KBM-7 (cell line): ENCODE measurements at regions not wholly inside any gene's neighbourhood (a gene's known extent, or its start where the extent isn't known, plus 50 kb on each side); places are given as distances from the start of the nearest gene placed in this dataset.

Experiments
- DNase-seq: peaks from one replicate; pipeline ENCODE4 v3.0.0-alpha.2; 2015
- in situ Hi-C: fragments of 300-500 bp; cut with MboI; formaldehyde crosslinking; loops from 2 replicates; pipeline ENCODE4 v1.14.3; 2020; ENCODE audit warnings: low sequenced_read_pairs, low pct_unique_long_range_greater_than_20kb, mixed read lengths

DNA sequence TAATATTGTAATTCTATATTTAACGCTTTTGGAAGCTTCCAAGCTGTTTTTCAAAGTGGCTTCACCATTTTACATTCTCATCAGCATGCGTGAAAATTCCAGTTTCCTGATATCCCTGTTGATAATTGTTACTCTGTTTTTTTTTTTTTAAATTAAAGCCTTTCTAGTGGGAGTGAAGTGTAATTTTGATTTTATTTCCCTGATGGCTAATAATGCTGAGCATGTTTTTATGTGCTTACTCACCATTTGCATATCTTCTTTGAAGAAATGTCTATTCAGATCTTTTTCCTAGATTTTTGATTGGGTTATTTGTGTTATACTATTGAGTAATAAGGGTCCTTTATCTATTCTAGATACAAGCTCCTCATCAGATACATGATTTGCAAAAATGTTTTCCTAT is 382.8 kb upstream of the HS6ST1 start:
- no peak for DNase-seq
- in situ Hi-C loops: no loop called here

DNA sequence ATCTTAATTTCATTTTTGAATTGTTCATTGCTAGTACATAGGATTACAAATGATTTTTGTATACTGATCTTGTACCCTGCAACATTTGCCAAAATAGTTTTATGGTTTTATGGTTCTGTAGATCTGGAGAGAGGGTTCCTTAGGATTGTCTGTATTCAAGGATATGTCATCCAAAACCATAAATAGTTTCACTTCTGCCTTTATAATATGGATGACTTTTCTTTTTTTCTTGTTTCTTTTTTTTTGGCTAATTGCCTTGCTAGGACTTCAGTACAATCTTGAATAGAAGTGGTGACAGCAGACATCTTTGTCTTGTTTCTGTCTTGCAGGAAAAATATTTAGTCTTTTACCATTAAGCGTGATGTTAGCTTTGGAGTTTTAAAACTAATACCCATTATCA is 383.9 kb upstream of the HS6ST1 start:
- DNase-seq: no peak
- in situ Hi-C loops: no loop called here

- no peak for DNase-seq
- in situ Hi-C loops: no loop called here
Observed at GRCh38 chr2:128708106-128708816, 389.6 kb upstream of the HS6ST1 start.

- in situ Hi-C loops: no loop called here
- no peak for DNase-seq
Observed at GRCh38 chr2:128710242-128710641, 391.6 kb upstream of the HS6ST1 start.

DNA sequence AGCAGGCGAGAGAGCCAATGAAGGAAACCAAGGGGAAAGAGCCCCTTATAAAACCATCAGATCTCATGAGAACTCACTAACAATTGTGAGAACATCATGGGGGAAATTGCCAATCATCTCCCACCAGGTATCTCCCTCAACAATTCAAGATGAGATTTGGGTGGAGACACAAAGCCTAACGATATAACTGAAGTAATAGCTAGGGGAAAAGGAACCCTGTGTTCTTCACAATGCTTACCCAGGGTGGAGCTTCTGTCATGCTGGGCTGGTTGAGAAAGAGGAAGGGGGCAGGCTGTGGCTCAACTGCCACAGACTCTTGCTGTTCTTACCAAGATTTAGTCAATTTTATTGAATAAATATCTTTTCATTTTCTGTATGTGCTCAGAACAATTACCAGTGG is 392.1 kb upstream of the HS6ST1 start:
- DNase-seq: peak; percentile 63
- in situ Hi-C loops: no loop called here

GRCh38 chr2:128714285-128714684 is 395.6 kb upstream of the HS6ST1 start:
- DNase-seq: peak; percentile 68
- in situ Hi-C loops: no loop called here

DNA sequence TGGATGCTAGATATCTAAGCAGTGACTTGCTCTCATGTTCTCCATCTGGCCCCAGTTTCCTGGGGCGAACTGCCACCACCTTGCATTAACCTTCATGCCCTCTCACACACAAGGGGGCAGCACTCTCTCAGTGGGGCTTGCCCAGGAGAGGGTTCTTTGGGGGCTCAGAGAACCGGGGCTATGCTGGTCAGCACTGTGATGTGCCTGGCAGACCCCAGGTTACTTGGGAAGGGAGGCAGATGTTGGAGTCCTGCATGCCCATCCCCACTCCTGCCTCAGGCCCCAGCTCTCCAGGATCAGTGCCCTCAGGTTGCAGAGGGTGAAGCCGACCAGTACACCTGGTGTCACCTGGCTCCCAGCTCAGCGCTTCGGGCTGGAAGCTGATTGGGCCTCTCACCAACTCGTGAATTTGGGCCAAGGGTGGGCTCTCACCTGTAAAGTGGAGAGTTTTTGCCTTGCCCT is 396.2 kb upstream of the HS6ST1 start:
- in situ Hi-C loops: no loop called here
- no peak for DNase-seq

DNA sequence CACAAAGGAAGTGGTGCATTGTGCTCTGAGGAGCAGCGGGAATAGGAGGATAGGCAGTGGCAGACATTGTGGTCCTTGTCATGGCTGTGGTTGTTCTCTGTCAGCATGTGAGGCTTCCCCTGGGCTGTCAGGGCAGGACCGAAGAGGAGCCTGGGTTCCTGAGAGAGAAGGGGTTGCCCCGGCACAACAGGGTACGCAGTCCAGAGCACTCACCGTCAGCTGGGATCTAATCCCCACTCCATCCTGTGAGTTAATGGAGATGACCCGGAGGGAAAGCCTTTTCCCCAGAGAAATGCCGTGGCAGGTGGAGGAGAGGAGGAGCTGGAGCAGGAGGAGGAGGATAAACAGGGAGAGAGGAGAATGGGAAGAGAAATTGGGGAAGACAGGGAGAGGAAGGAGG is 396.7 kb upstream of the HS6ST1 start:
- in situ Hi-C loops: no loop called here
- DNase-seq: no peak

DNA sequence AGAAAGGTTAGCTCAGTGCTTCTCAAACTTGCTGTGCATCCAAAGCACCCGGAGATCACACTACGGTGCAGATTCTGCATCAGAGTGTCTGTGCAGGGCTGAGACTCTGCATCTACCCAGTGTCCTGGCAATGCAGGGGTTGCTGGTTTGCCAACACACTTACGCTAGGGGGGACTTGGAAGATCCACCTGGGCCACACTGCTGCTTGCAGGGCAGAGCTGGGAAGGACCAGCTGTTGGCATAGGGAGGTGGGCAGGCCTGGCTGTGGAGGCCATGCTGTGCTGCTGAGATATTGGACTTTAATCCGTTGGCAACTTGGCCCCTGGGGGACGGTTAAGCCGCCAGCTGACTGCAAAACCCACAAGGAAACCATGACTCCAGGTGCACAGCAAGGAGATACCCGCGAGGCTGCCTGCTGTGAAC is 397.6 kb upstream of the HS6ST1 start:
- in situ Hi-C loops: no loop called here

GRCh38 chr2:128717758-128718710 is 399.4 kb upstream of the HS6ST1 start:
- DNase-seq: no peak
- in situ Hi-C loops: no loop called here

More for the DNA sequence above, 397.6 kb upstream of the HS6ST1 start:
- DNase-seq: no peak

DNA sequence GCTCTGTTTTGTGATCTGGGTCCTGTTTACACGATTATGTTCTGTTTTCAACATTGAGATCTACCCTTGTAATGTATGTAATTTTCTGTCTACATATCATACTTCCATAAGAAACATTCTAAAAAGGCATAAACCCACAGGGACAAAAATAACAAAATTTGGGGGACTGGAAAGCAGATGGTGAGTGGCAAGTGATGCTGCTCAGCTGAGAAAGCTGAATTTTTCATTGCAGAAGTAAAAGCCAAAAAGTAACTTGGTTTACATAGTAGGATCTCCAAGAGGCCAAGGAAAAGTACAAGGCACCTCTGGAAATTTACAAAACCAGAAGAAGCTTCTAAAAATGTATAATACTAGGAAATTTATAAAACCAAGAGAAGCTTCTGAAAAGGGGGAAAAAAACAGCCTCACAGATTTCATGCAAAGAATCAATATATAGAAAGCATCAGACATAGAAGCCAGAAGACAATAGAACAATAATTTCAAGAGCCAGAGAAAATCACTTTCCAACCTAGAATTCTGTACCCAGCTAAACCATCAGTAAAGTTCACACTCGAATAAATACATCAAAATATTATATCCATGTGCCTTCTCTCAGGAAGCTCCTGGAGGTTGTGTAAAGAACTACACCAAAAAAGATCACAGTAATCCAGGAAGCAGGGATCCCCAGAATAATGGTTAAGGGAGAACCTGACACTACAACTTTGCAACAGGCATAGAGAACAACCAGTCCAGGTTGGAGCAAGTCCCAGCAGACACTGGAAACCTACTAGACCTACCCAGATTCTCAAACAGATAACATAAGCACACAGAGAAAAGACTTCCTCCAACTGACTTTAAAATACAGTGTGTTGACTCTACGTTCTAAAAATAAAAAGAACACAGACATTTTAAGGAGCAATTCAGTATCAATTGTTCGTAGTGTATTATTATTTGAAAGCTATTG is 401.7 kb upstream of the HS6ST1 start:
- DNase-seq: no peak
- in situ Hi-C loops: no loop called here

DNA sequence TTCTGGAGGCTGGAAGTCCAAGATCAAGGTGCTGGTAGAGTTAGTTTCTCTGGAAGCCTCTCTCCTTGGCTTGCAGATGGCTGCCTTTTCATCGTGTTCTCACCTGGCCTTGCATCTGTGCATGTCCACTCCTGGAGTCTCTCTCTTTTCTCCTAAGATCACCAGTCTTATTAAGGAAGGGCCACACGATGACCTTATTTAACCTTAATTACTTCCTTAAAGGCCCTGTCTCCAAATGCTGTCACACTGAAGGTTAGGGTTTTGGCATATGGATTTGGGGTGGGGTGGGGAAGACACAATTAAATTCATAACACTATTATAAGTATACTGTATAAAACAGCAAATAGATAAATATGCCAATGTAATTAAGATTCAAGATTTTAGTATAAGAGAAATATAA is 402.4 kb upstream of the HS6ST1 start:
- in situ Hi-C loops: no loop called here
- no peak for DNase-seq

DNA sequence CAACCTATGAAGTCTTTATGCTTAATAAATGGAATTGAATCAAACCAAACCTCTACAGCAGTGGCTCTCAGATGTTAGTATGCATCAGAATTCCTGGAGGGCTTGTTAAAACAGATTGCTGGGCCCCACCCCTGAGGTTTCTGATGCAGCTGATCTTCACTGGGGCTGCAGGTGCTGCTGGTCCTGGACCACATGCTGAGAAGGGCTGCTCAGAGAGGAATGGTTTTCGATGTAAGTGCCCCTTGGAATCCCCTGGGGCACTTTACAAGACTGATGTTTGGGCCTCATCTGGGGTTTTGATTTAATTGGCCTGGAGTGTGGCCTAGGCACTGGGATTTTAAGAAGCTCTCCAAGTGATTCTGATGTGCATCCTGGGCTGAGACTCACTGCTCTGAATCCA is 403.8 kb upstream of the HS6ST1 start:
- no peak for DNase-seq
- in situ Hi-C loops: no loop called here

DNA sequence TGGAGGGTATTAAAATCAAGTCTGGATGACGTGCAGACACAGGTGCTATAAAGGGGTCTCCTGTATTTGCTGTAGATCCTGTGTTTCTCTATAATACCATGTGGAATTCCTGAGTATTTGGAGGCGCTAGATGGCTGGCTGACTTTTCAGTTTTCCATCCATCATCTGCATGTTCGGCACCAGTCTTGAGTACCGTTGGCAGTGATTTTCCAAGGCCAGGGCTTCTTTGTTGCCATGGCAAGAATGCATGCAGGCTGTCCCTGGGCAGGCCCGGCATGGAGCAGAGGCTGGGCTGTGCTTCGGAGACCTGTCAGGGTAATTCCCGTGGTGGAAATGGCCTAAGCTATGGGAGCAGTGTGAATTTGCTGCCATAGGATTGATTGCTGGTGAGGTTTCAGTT is 405.9 kb upstream of the HS6ST1 start:
- no peak for DNase-seq
- in situ Hi-C loops: no loop called here

DNA sequence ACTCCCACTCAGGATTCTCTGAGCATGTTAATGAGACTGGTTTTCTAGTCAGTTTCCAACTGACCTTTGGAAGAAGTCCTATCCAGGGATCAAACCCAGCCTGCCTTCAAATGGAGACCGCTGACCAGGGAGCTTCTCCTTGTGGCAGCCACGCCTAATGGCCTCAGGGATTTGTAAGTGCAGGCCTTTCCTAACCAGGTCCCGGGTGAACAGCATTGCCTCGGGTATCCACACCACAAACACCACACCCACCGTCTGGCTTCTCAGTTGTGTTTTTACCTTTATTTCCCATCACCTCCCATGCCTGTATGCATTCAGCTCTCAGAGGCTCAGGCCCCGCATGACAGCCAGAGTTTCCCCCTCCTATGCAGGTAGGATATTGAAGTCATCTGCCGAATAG is 406.3 kb upstream of the HS6ST1 start:
- no peak for DNase-seq
- in situ Hi-C loops: no loop called here

DNA sequence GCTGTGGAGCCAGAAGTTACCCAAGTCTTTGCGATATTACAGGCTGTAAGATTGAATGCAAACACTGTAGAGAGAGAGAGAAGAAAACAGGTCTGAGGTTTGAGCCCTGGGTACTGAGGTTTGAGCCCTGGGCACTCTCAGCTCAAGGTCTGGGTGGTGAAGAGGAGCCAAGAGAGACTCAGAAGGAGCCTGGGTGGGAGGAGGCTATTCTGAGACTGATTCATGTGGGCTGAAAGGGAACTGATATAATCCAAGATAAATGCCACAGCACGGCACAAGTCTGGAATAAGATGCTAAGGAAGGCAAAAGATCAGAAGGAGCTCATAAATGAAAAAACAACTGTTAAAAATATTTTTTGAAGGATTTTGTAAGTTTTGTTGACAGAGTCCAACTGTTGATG is 407.6 kb upstream of the HS6ST1 start:
- DNase-seq: no peak
- in situ Hi-C loops: no loop called here

DNA sequence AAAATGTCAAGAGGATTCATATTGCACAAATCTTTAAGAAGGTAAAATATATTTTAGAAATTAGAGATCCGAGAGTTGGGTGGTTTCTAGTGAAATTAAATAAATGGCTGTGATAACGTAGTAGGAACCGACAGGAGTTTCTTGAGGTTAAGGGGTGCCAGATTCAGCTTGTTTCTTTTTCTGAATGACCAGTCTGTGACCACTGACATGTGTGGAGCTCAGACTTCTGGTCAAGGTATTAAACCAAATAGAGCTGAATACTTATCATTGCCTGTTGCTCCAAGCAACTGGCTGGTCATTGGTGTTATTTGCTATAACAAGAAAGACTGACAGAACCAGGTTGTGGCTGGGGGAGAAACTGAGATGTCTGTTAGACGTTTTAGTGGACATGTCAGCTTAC is 408.2 kb upstream of the HS6ST1 start:
- no peak for DNase-seq
- in situ Hi-C loops: no loop called here

DNA sequence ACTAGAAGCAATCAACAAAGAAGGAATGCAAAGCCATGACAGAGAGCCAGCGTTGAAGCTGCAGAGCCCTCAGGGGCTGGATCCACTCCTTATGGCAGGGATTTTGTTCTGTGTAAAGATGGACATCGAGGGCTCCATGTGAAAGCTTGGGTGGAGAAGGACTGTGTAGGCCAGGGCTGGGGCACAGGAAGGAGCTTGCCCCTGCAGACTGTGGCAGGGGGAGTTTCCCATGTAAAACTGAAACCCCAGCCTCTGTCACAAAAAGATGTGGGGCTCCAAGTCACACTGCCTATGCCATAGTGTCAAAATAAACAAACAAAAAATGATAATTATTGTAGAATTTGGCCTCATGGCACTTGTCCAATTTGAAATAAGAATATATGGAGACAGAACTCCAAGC is 408.7 kb upstream of the HS6ST1 start:
- DNase-seq: no peak
- in situ Hi-C loops: no loop called here

DNA sequence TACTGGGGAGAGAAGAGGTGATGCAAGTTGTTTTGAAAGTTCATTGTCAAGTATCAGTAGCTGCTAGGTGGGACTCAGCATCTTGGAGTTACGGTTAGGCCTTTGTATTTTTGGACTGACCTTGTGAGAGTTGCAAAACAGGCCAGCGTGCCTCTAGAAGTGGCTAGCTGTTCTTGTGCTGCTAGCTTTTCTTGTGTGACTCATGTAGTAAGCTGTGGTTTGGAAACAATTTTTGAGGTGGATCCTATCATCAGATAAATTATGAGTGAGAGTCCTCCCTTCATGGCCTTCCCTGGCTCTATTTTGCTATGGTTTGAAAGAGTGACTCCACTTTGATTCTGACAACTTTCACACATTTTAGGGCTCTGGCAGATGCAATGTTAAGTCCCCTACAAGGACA is 409.2 kb upstream of the HS6ST1 start:
- DNase-seq: no peak

More for the DNA sequence above, 409.2 kb upstream of the HS6ST1 start:
- in situ Hi-C loops: no loop called here
